Aorta (tissue), 5 donors: ENCODE measurements at regions not wholly inside any gene's neighbourhood (a gene's known extent, or its start where the extent isn't known, plus 50 kb on each side); places are given as distances from the start of the nearest gene placed in this dataset.
"Not testable (repeated sequence)": the region's sequence is repeated elsewhere in the genome, so short reads cannot be mapped to it uniquely, and the experiment has no call there.

ENCODE experiments used
- ATAC-seq: fragments of 200-7000 bp; cut with Tn5 transposase; one replicate; pipeline ENCODE4 v1.9.1; 2022; ENCODE audit warnings: moderate library complexity; ENCODE audit not compliant: low FRiP score
- DNase-seq, 2 donors: peaks; one replicate each; pipeline ENCODE4 v3.0.0-alpha.2; 2020
- H3K27ac ChIP-seq, 2 donors: one replicate each; pipeline ENCODE4 v1.5.1; 2013; ENCODE audit warnings: low read length in 2 of 2, mild to moderate bottlenecking in 2 of 2, moderate library complexity in 2 of 2, control low read depth in 1 of 2, inconsistent platforms in 1 of 2, low read depth in 1 of 2
- H3K27me3 ChIP-seq, 2 donors: one replicate each; pipeline ENCODE4 v1.6.1; 2013; ENCODE audit warnings: control low read depth in 1 of 2, low read length in 1 of 2, mild to moderate bottlenecking in 1 of 2, moderate library complexity in 1 of 2; ENCODE audit not compliant: insufficient read depth in 2 of 2, control insufficient read depth in 1 of 2
- H3K36me3 ChIP-seq, 2 donors: one replicate each; pipeline ENCODE4 v1.6.1; 2013; ENCODE audit warnings: control low read depth in 1 of 2, low read length in 1 of 2, mild to moderate bottlenecking in 1 of 2; ENCODE audit not compliant: insufficient read depth in 2 of 2, control insufficient read depth in 1 of 2
- H3K4me1 ChIP-seq, 2 donors: one replicate each; pipeline ENCODE4 v1.6.1; 2013; ENCODE audit warnings: low read length in 2 of 2, control low read depth in 1 of 2, mild to moderate bottlenecking in 1 of 2, moderate library complexity in 1 of 2; ENCODE audit not compliant: insufficient read depth in 2 of 2, control insufficient read depth in 1 of 2
- H3K4me3 ChIP-seq, 2 donors: one replicate each; pipeline ENCODE4 v1.5.1; 2013; ENCODE audit warnings: low read length in 2 of 2, control low read depth in 1 of 2, mild to moderate bottlenecking in 1 of 2
- H3K9me3 ChIP-seq: one replicate; pipeline ENCODE4 v1.6.1; 2013; ENCODE audit warnings: mild to moderate bottlenecking, low read length; ENCODE audit not compliant: control insufficient read depth
- WGBS, 2 donors: extraction: QIAGEN DNeasy Blood & Tissue Kit; methylation state at CpG; one replicate each; pipeline ENCODE4 v1.1.7; 2013; 5-methylcytosine and 5-hydroxymethylcytosine counted together
- intact Hi-C, 2 donors: fragments of 100-400 bp; cut with DNase I; formaldehyde crosslinking; loops; one replicate each; pipeline versions ENCODE4 v1.14.2 to v1.15.0; 2022
- donor health status: healthy with polysubstance abuse.
- donor health status: Bipolar disorder and iron deficiency.
- donor health status: DM: no; HTN: no; CAD: no.
- donor health status: DM: no; HTN: no; CAD: no.
- donor health status: DM: yes; HTN: yes; CAD: no.

DNA sequence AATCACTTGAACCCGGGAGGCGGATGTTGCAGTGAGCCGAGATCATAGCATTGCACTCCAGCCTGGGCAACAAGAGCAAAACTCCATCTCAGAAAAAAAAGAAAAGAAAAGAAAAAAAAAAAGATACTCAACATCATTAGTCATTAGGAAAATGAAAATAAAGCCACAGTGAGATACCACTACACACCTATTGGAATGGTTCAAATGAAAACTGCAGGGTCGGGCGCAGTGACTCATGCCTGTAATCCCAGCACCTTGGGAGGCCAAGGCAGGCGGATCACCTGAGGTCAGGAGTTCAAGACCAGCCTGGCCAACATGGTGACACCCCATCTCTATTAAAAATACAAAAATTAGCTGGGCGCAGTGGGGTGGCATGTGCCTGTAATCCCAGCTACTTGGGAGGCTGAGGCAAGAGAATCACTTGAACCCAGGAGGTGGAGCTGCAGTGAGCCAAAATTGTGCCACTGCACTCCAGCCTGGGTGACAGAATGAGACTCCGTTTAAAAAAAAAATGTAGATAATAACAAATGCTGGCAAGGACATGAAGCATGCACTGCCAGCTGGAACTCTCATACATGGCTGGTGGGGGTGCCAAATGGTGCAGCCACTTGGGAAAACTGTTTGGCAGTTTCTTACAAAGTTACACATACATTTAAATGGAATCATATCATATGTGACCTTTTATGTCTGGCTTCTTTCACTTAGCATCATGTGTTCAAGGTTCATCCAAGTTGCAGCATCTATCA lies 90.0 kb upstream of the TARDBP start:
- H3K27ac ChIP-seq, DNase-seq, H3K36me3 ChIP-seq, H3K9me3 ChIP-seq, H3K4me1 ChIP-seq, intact Hi-C loops, ATAC-seq, H3K4me3 ChIP-seq, H3K27me3 ChIP-seq: not testable (repeated sequence)
- 64% methylated on average over 8 of the region's 8 CpGs for WGBS, 2 donors

DNA sequence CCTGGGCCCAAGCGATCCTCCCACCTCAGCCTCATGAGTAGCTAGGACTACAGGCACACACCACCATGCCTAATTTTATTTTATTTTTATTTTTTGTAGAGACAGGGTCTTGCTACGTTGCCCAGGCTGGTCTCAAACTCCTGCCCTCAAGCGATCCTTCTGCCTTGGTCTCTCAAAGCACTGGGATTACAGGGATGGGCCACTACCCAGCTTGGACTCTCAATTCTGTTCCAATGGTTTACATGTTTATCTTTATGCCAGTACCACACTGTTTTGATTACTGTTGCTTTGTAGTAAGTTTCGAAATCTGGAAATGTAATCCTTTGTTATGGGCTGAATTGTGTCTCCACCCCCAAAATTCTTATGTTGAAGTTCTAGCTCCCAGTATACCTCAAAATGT lies 88.4 kb upstream of the TARDBP start:
- Histone ChIP-seq H3K27me3 (no peaks in the 10 kb centered on the region), H3K36me3 (no peaks in the 10 kb centered on the region), H3K27ac (no peak overlapping the region), H3K9me3 (peaks cover 6% of the 10 kb centered on the region), H3K4me3 (no peak overlapping the region), H3K4me1 (no peaks in the 10 kb centered on the region)
- intact Hi-C loops, result no loop called here
- 94 to 96% methylated on average over 4 of the region's 4 CpGs for whole genome bisulfite sequencing, 2 donors
- ATAC-seq (no peak), DNase-seq (no peak)

- peaks cover 6% of the 10 kb centered on the region for H3K9me3 ChIP-seq
- DNase-seq (no peak), ATAC-seq (no peak)
- no peak overlapping the region for H3K27ac ChIP-seq
- no peaks in the 10 kb centered on the region for H3K4me1 ChIP-seq
- no peaks in the 10 kb centered on the region for H3K27me3 ChIP-seq
- no peak overlapping the region for H3K4me3 ChIP-seq
- no peaks in the 10 kb centered on the region for H3K36me3 ChIP-seq
- intact Hi-C loops, result no loop called here
- WGBS, 2 donors, result 91% methylated on average over 4 of the region's 4 CpGs
Observed at GRCh38 chr1:10928654-10929053, 83.8 kb upstream of the TARDBP start.

DNA sequence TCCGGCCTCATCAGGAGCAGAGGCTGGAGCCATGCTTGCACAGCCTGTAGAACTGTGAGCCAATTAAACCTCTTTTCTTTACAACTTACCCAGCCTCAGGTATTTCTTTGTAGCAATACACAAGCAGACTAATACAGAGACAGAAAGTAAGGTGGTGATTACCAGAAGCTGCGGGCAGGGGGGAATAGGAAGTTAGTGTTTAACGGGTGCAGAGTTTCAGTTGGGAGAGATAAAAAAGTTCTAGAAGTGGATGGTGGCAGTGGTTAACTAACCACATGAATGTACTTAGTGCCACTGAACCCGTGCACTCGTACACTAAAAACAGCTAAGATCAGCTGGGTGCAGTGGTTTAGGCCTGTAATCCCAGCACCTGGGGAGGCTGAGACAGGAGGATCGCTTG lies 80.4 kb upstream of the TARDBP start:
- intact Hi-C loops, result no loop called here
- Histone ChIP-seq H3K4me3 (no peak overlapping the region), H3K27me3 (no peaks in the 10 kb centered on the region), H3K9me3 (peaks cover 6% of the 10 kb centered on the region), H3K4me1 (no peaks in the 10 kb centered on the region), H3K36me3 (no peaks in the 10 kb centered on the region), H3K27ac (no peak overlapping the region)
- no peak for ATAC-seq
- WGBS, 2 donors, result 91 to 92% methylated on average over 6 of the region's 6 CpGs
- DNase-seq, result no peak

DNA sequence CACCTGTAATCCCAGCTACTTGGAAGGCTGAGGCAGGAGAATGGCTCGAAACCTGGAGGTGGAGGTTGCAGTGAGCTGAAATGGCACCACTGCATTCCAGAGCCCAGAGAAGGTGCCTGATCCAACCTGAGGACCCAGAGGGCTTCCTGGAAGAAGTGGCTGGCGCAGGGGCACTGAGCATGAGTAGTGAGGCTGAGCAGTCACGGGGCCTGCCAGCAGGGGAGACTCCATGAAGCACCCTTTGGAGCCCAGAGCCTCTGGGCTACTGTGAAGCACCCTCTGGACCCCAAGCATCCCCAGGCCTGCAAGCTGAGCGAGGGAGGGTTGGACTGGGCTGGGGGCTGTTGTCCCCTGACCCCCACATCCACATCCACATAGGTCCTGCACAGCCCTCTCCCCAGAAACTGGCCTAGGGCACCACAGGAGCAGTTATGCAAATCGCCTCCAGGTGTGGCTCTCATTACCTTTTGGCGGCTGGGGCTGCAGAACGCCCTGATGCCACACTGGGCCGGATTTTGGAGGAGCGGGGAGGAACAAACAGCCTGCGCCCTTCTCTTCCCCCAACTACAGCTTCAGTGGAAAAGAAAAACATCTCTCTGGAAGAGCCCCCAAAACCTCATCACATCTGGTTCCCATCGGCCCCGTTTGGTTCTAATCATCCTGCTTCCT lies 78.2 kb upstream of the TARDBP start:
- 52 to 60% methylated on average over 11 to 12 of the region's 12 CpGs for WGBS, 2 donors
- no peak overlapping the region for H3K27ac ChIP-seq
- no peaks in the 10 kb centered on the region for H3K4me1 ChIP-seq
- no peaks in the 10 kb centered on the region for H3K27me3 ChIP-seq
- no peak for DNase-seq
- no peak for ATAC-seq
- intact Hi-C loops, result no loop called here
- H3K9me3 ChIP-seq, result no peaks in the 10 kb centered on the region
- H3K4me3 ChIP-seq, result no peak overlapping the region
- no peaks in the 10 kb centered on the region for H3K36me3 ChIP-seq

DNA sequence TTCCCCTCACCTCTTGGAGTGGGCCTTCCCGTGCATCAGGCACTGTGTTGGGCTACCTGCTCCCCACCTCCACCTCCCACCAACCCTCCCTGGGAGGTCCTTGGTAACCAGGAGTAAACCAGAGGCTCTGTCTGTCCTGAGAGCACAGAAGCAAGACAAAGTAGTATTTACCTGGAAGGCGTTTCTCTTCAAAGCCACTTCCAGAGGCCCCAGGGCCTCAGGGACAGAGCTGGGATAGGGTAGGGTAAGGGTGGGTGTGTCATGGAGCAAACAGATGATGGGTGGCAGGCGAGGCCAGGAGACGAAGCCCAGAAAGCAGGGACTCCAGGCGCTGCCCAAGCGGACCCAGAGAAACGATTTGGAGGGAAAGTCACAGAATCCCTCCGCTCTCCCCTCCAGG lies 77.2 kb upstream of the TARDBP start:
- ATAC-seq (peak; percentile 14), DNase-seq (no peak)
- H3K27me3 ChIP-seq, result no peaks in the 10 kb centered on the region
- H3K36me3 ChIP-seq, result no peaks in the 10 kb centered on the region
- no peak overlapping the region for H3K27ac ChIP-seq
- 50 to 62% methylated on average over 8 of the region's 8 CpGs for WGBS, 2 donors
- intact Hi-C loops, result no loop called here
- no peaks in the 10 kb centered on the region for H3K4me1 ChIP-seq
- no peaks in the 10 kb centered on the region for H3K9me3 ChIP-seq
- no peak overlapping the region for H3K4me3 ChIP-seq

DNA sequence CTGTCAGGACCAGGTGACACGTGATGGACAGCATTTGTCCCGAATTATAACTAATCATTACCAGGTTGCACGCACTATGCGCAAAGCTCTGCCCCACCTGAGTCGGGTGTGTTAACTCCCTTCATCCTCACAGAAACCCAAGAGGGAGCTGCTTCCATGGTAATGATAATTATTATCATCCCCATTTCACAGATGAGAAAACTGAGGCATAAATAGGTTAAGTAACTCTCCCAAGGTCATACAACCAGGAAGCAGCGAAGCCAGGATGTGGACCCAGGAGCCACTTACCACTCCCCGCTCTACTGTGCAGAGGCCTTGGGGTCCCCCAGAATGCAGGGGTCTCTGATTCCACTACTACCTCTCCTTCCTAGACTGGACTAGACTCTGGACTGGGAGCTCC lies 76.7 kb upstream of the TARDBP start:
- no peak overlapping the region for H3K4me3 ChIP-seq
- no peaks in the 10 kb centered on the region for H3K4me1 ChIP-seq
- 88 to 89% methylated on average over 7 of the region's 7 CpGs for WGBS, 2 donors
- DNase-seq, result no peak
- ATAC-seq, result no peak
- no peaks in the 10 kb centered on the region for H3K27me3 ChIP-seq
- intact Hi-C loops, result no loop called here
- no peaks in the 10 kb centered on the region for H3K36me3 ChIP-seq
- H3K27ac ChIP-seq, result no peak overlapping the region
- no peaks in the 10 kb centered on the region for H3K9me3 ChIP-seq

GRCh38 chr1:10936998-10937901 lies 75.2 kb upstream of the TARDBP start:
- 85 to 86% methylated on average over 16 to 19 of the region's 19 CpGs for WGBS, 2 donors

More at GRCh38 chr1:10936998-10937901, 75.2 kb upstream of the TARDBP start:
- Histone ChIP-seq H3K27me3 (no peaks in the 10 kb centered on the region), H3K36me3 (no peaks in the 10 kb centered on the region), H3K9me3 (no peaks in the 10 kb centered on the region), H3K4me3 (no peak overlapping the region), H3K4me1 (no peaks in the 10 kb centered on the region), H3K27ac (no peak overlapping the region)
- no peak for ATAC-seq
- DNase-seq, result no peak
- intact Hi-C loops, result no loop called here
